ENCODE measurements at regions not wholly inside any gene's neighbourhood (a gene's known extent, or its start where the extent isn't known, plus 50 kb on each side); places are given as distances from the start of the nearest gene placed in this dataset.

- TF ChIP-seq AHDC1 (CRISPR knock-in tag; IDR thresholded peaks at IDR 0.05; ENCODE audit: borderline replicate concordance) (no peak), ZNF747 (CRISPR knock-in tag; IDR thresholded peaks at IDR 0.05; ENCODE audit: borderline replicate concordance) (no peak), ZBTB37 (CRISPR knock-in tag; IDR thresholded peaks at IDR 0.05) (no peak)
Observed at GRCh38 chr14:99004112-99004511, 267.9 kb downstream of the BCL11B start (continued).

- BruUV-seq (replicated peaks): no TSS peak
- ChIA-PET POLR2A (no interaction called here), CTCF (ENCODE audit: low intra/inter-chr PET ratio, low total read pairs) (no interaction called here)
- FAIRE-seq: no peak
- TF ChIP-seq KLF16 (CRISPR knock-in tag; IDR thresholded peaks at IDR 0.05): no peak
- no peak for TF ChIP-seq ZNF510 (CRISPR knock-in tag; IDR thresholded peaks at IDR 0.05; ENCODE audit: low read depth)
- Histone ChIP-seq H3K9me3 (ENCODE audit: low read length) (no peaks in the 10 kb centered on the region), H3K27me3 (ENCODE audit: control insufficient read depth in 1 of 2, insufficient read depth in 2 of 2, low read length in 2 of 2) (peaks cover 0 to 14% of the 10 kb centered on the region in 2 experiments; a peak in 1 of 5 replicates), H3K4me1 (ENCODE audit: insufficient read depth, low read length) (no peaks in the 10 kb centered on the region), H2AFZ (ENCODE audit: low read length) (no peak overlapping the region), H3K9ac (ENCODE audit: insufficient read depth, low read depth, low read length) (no peak overlapping the region), H3K4me2 (ENCODE audit: low read depth, low read length) (no peak overlapping the region), H3K36me3 (replicated peaks in 1 of 2; ENCODE audit: control insufficient read depth in 1 of 2, insufficient read depth in 2 of 2, low read length in 2 of 2) (no peaks in the 10 kb centered on the region), H3K4me3 (replicated peaks in 1 of 3; ENCODE audit: insufficient read depth in 1 of 3, low read depth in 2 of 3, low read length in 3 of 3) (no peak overlapping the region), H3K27ac (ENCODE audit: extremely low read length, insufficient read depth, low read length) (no peak overlapping the region), H4K20me1 (ENCODE audit: insufficient read depth, low read length) (no peaks in the 10 kb centered on the region), H3K79me2 (ENCODE audit: insufficient read depth, low read length) (no peaks in the 10 kb centered on the region)
- in situ Hi-C loops (cut with HindIII; ENCODE audit: extremely low pct_ligation_motif_present, low pct_unique_long_range_greater_than_20kb): no loop called here
- no peak for DNase-seq (ENCODE audit: low spot score)
- no peak for ATAC-seq
- intact Hi-C loops (cut with micrococcal nuclease; ENCODE audit: unreplicated experiment): no loop called here
- 5% methylated on average over 5 of the region's 5 CpGs for WGBS (ENCODE audit: low lambda C conversion rate)
Observed at GRCh38 chr14:99006276-99006675, 265.7 kb downstream of the BCL11B start.

All from HepG2 (cell line).